NOMO-1 (cell line): ENCODE measurements at regions not wholly inside any gene's neighbourhood (a gene's known extent, or its start where the extent isn't known, plus 50 kb on each side); places are given as distances from the start of the nearest gene placed in this dataset.

Experiments used
- DNase-seq, 2 experiments: peaks; one replicate each; lab custom pipeline; 2025; ENCODE audit not compliant: unreplicated experiment in 2 of 2; lab: John Stamatoyannopoulos, UW

DNA sequence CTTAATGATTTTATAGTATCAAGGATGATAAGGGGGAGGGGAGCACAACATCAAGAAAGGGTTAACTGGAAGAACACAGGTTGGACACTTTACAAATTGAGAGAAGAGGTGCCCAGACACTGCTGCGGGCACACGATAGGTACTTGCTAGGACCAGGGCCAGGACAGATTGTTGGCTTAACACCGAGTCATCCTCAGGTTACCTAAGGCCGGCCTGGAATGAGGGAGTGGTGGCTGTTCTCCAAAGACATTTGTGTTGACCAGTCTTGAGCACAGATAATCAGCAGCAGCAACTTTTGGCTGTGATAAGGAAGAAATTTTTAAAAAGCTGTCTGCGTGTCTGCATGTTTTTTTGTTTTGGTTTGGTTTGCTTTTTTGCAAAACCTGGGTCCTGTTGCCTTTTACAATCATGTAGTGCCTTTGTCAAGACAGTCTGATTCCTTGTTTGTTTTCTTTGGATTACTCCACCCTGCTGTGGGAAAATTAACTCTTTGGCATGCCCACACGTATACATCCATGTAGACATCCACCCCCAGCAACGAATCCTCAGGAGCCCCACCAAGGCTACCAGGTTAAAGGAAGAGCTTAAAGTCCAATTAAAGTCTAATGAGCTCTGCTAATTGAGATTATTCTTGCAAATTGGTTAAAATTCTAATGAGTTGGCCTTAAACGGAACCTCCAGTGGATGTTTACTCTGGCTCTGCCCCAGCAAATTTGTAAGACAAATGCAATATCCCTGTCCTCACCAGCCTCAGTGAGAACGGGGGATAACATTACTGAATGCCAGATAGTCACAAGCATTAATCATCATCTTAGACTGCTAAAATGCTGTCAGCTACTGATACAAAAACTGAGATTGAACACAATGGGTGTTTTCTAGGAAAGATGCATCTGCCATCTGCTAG is 382.3 kb downstream of the ACTL7B start:
- no peak for DNase-seq

DNA sequence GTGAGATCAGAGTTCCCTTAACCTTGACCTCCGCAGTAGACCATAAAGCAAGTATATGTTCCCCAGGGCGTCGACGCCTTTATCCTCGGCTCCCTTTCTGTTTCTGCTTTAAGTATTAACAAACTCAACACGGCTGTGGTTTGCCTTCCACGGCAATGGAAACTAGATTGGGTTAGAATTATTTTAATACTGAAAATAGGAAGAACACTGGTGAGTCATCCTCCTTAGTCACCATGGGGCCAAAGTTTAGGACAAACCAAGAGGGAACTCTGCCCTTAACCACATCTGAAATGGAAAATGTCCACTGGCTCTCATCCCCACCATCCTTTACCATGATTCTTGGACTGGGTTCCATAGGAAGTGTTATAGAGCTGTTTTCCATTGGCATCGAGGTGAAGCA is 386.1 kb downstream of the ACTL7B start:
- DNase-seq, result peak; percentile 67 to 95

DNA sequence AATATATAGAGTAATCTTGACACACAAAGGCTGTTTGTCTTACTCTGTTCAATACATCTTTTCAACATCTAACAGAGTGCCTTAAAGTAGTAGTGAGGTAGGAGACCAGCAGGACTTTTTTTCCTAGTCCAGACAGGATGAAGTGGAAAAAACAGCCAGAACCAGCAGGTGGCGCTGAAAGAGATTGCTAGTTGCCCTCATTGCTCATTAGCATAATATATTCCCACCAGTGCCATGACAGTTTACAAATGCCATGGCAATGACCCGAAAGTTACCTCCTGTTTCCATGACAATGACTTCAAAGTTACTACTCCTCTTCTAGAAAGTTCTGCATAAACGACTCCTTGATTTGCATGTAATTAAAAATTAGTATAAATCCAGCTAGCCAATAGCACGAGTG is 387.4 kb downstream of the ACTL7B start:
- DNase-seq, result no peak

DNA sequence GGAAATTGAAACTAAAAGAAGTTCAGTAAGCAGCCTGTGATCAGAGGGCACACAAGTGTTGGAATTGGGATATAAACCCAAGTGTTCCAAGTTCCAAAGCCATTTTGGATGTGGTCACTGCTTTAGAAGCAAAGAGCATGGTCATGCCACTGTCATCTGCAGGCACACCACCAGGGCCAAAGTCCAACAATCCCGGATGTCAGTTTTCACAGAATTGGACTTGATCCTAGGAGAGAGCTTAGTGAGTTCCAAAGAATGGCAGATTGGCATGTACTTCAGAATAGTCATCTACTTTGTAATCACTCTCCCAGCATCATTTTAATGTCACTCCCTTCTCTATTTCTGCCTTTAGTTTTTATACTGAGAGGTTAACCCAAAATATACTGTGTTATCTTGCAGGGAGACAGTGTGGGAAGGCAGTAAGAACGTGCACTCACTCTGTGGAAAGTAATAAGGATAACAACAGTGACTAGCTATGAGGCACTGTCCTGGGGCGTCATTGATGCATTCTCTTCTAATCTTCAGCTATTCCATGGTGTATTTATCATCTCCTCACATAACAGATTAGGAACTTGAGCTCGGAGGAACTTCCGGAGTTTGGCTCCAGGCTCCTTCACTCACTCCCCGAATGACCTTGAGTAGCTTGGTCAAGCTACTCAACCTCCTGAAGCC is 388.0 kb downstream of the ACTL7B start:
- no peak for DNase-seq

DNA sequence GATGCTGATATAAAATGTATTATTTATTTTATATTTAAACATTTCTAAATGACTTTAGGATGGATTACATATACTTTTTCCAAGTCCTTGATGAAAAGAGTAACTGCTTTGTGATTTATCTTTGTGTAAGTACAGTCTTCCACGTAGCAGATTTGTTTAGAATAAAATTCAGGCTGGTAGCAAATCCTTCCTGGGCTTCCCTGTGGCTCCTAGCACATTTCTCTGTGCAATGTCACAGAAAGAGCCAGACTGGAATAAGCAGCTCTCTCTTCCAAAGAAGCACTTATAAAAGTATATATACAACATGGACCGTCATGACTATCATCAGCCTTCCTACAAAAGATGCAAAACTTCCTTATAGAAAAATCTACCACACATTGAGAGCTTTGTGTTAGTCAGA is 388.6 kb downstream of the ACTL7B start:
- DNase-seq, result no peak

DNA sequence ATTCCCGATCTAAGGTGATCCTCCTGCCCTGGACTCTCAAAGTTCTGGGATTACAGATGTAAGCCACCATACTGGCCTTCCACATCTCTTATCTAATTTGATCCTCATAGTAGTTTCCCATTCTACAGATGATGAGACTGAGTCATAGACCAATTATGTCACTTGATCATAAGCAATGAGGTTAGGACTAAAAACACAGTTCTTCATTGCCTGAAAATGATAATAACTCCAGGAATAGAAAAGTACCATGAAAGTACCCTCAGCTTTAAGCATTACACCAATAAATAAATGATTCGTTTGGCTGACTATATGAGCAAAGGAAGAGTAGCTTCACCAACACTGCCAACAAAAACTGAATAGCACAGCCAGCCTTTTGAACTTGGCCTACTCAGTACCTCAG is 389.5 kb downstream of the ACTL7B start:
- no peak for DNase-seq

DNA sequence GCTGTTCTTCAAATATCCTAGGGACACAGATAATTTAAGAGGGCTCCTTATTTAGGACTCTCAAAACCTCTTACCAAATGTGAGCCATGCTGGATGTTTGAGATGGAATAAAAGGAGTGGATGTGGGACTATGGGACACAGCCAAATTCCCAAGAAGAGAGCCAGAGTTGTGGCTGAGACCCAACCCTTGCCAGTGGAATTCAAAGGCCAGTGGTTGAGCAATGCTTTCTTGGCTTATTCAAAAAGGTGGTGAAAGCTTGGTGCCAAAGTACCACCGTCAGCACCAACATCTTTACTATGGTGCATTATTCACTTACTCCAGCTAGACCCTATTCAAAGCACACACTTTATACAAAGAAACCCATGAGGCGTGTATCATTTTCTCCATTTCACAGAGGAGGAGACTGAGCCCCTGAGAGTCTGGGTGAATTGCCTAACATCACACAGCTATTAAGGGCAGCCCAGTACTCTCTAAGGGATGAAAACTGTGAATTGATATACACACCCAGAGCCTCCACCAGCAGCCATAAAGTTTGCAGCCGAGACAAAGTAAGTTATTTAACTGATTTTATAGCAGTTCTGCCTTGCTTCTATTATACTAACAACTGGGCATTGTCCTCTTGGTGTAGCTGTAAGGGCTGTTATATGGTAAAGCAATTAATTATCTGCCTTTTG is 391.7 kb downstream of the ACTL7B start:
- DNase-seq, result no peak

DNA sequence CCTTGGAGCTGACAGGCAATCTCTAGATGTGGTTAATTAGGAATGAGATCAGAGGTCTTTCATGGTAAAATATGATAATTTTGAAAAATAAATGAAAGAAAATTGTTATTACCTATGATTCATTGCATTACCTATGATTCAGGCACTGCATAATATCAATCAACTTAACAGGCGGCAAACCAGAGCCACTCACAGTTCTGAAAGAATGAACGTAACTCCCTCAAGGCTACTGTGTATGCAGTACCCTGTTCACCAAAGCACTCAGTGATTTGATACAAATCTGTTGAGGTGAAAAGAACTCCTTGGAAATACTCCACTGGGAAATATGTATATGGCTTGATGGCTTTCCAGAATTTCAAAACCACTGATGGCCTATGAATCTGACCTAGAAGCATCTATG is 398.9 kb downstream of the ACTL7B start:
- DNase-seq, result no peak

DNA sequence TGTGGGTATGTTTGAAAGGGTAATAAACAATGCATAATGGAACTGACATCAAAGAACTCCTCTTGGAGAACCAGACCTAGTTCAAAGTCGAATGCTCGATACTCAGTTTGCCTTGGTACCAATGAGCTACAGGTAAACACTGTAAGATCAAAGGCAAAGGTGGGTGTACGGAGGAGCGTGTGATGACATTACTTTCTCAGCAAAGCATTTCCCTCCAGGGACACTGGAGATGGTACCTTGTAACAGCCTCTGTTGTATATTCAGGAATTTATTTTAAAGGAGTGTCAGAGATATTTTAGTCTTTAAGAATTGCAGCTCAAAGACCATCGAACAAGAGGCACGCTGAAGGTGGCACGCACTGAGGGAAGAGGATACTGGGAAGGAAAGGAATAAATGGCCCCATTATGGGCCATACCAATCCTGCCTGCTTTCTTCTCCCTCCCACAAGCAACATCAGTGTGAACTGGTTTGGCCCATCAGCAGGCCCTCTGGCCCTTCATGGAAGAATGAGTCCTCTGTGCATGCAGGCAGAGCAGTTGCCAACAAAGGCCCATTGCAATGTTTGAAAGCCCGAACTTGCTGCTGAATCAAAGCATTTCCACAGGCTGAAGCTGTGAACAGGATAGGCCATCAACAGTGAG is 410.2 kb downstream of the ACTL7B start:
- no peak for DNase-seq

DNA sequence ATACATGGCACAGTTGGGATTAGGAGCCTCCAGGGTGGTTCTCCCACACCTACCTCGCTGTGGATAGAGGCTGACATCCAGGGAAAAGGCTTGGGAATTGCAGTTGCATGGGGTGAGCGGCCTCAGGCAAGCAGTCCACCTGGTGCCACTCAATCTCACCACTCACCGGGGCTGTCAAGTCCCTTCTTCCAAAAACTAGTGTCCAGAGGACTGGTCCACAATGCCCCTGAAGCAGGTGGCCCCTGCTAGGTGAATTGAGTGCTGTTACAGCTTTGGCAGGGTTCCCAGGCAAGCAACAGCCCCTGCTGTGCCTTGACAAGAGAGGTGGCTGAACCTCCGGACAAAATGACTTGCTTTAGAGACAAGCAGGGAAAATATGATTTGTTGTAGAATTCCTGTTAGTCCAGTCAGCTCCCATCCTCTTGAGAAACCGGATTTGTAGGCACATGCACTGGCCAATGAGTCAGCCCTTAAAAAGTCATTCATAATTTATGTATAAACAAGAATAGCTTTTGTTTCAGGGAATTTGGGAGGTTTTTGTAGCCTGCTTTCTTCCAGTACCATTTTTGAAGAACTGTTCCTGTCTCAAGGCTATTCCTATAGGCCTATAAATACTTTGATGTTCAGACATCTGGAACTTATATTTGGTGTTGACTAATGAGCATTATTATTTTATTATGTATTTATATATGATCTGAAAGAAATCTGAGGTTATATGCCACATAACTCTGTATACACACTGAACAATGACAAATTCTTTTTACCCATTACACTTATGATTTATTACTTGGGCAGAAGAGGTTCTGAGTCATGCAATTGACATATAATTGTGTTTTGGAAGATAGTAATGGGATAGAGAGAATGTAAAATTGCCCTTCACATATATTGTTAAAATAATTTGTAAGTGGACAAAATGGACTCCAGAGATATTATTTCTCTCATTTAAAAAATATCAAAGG is 411.1 kb downstream of the ACTL7B start:
- DNase-seq, result no peak

DNA sequence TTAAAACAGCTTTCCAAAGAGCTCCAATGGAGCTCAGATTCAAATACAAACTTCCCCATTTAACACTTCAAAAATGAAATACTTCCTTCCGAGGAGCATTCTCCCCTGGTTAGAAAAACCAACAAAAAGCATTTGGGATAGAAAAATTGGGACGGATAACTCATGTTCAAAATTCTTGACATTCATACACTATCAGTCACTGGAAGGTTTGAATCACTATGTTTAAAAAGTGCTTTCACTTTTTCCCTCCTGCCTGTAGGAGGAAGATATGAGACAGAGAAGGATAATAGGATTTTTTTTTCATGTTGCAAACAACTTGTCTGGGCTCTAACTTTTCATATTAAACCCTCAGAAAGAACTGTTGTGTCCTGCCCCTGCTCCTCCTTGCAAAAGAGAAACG is 412.0 kb downstream of the ACTL7B start:
- no peak for DNase-seq

DNA sequence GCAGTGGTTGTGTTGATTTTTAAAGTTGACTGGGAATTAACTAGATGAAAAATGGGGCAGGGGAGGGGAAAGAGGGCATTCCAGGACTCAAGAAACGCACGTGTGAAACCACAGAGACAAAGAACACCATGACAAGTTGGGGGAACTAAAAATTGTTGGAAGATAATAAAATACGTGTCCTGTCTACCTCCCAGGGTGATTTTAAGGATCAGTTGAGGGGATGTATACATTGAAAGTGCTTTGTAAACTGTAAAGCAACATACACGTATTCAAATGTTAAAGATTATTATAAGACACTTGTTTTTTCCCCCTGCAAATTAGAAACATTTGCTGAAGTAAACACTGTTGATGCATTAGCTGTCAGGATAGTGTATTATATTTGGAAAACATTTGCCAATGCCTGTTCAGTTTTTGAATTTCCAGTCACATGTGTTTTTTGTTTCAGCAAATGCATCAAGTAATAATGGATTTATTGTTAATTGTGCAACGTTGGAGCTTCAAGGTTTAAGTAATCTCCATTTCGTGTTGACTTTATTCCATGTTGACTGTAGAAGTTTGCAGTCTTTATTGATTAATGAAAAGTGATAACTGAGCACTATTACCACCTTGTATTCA is 412.7 kb downstream of the ACTL7B start:
- DNase-seq, result no peak

DNA sequence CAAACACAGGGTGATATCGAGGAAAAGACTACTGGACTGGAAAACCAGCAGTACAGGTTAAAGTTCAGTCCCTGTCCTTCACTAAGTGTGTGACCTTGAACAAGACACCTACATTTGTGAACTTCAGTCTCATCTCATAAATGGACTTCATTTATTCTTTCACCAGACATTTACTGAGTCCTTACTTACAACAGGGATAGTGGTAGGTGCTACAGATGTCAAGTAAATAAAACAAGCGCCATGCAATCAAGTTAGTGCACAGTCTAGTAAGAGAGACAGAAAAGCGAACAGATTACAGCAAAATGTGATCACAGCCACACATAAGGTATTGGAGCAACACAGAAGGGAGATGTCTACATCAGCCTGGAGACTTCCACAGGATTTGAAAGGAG is 413.2 kb downstream of the ACTL7B start:
- no peak for DNase-seq

DNA sequence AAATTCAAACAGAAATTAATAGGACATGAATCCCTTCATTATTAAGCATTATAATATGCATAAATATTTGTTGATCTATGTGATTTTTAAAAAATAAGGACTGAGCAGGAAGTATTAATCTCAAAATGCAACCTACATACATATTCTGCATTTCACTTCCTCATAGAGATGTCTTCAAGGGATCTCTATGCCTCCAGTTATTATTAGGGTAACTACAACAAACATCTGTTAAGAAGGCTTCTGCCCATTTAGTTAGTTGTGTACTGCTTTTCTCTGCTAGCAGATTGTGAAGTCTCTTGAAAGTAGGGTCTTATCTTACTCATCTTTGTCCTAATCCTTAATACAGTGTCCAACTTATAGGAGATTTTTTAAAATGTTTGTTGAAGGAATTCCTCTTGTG is 414.1 kb downstream of the ACTL7B start:
- DNase-seq, result peak in 1 of 2 experiments; percentile 66

DNA sequence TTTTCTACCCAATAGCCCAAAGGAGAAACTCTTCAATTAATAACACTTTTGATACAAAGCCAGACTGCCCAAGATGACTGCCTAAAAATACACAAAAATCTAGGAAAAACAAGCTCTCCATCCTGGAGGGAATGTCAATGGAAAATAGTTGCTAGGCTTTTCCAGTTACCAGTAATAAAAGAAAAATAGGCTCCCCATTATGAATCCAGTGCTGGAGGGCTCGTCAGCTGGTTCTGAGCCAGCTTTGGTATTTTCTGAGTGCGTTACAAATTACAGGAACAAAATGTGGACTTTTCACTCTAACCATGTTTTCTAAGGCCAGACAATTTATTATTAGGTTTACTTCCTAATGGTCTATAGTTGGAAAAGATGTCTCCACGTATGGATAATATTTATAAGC is 414.5 kb downstream of the ACTL7B start:
- no peak for DNase-seq

DNA sequence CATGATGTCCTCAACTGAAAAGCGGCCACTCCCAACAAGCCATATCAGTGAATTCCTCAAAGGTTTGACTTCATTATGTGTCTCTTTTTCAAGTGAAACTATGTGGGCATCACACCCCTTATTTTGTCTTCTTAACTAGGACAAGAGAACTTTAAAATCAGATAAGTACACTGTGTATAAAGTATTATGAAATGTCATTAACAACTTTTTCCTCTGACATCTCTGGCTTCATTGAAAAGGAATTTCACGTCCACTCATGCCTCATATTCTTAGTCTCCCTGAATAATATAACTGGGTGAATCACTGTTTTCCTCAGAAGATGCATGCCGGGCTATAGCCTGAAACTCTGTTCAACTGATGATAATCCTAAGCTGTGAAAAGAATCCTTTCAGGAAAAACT is 415.8 kb downstream of the ACTL7B start:
- no peak for DNase-seq

DNA sequence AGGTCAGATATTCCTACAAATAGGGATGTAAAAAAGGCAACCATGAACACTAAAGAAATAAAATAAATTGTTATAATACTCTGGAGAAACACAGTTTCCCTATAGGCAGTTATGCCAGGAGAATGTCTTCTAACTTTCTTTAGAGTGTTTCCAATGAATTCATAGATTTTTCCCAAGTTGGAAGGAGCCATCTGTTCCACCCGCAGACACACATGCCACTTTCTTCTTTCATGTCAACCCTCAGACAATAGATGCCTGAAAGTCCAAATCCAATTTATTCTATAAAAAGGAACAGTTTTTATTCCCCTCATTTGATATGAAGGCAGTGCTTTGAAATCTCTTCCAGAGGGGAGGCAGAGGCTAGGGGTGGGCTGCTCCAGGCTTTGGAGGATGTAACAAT is 418.1 kb downstream of the ACTL7B start:
- DNase-seq, result no peak

DNA sequence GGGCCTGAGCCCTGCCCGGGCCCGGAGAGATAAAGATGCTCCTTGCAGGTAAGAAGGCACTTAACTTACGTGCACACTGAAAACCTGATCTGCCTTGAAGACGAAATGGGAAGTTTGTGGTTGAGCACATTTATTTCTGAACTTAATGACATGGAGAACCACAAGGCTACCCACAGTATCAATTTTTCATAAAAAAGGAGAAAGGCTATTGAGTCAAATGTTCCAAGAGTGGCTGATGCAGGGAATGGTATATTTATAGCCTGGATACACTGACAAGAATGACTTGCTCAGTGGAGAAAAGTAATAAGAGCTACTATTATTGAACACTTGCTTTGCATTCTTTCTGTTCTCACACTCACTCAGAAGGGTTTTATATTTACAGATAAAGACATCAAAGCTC is 419.3 kb downstream of the ACTL7B start:
- peak; percentile 52 to 81 for DNase-seq

DNA sequence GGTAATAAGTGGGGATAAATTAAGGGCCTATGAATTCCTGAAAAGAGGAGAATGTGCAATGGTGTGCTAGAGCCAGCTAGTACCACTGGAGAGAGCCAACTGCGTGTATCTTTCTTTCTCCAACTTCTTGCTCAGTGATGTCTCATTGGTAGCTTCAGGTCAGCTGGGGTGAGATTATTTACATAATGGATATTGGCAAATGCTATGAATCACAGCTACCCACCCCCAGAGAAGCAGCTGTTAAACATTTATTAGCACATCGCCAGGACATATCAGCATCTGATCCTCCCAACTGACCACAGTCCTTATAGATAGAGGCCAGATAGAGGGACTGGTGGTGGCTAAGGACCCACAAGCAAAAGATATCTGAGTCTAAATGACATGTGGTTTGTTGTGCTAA is 421.3 kb downstream of the ACTL7B start:
- DNase-seq, result no peak

DNA sequence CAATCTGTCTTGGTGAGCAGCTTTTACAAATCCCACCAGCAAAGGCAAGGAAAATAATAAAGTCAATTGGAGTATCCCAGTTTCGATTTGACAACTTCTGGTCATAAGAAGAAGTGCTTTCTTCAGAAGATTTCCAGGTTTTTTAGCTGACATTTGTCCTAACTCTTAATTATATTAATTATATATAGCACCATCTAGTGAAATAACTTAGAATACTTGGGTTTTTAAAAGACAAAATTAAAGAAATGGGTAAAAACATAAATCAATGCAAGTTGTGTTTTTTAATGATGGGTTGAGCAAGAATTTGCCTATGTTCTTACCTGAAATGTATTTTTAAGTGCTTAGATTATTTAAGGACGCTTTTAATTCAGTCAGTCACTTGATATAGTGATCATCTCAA is 421.8 kb downstream of the ACTL7B start:
- DNase-seq, result no peak
